Stomach (tissue), 8 donors: ENCODE measurements at regions not wholly inside any gene's neighbourhood (a gene's known extent, or its start where the extent isn't known, plus 50 kb on each side); places are given as distances from the start of the nearest gene placed in this dataset.

ENCODE experiments used
- DNase-seq, 2 donors: peaks; one replicate each; pipeline versions ENCODE4 v3.0.0 to v3.0.0-alpha.2; 2013 to 2019
- H3K27ac ChIP-seq, 5 donors: fragments of 200-600 bp in 4 of 5; sonication (generic) in 4 of 5; one replicate each; pipeline ENCODE4 v1.5.1; 2013 to 2019; ENCODE audit warnings: mild to moderate bottlenecking in 1 of 5, moderate library complexity in 1 of 5
- H3K27me3 ChIP-seq, 3 donors: fragments of 200-600 bp; sonication (generic); one replicate each; pipeline ENCODE4 v1.5.1; 2017 to 2019; ENCODE audit warnings: mixed run types in 1 of 3
- H3K36me3 ChIP-seq, 4 donors: fragments of 200-600 bp; sonication (generic); 1 replicate in 3 of 4; 2 replicates in 1 of 4; pipeline ENCODE4 v1.5.1; 2016 to 2019
- H3K4me1 ChIP-seq, 4 donors: fragments of 200-600 bp; sonication (generic); one replicate each; pipeline ENCODE4 v1.5.1; 2016 to 2019
- H3K4me3 ChIP-seq, 4 donors: fragments of 200-600 bp; sonication (generic) in 3 of 4; one replicate each; pipeline ENCODE4 v1.5.1; 2016 to 2019; ENCODE audit warnings: mild to moderate bottlenecking in 1 of 4
- H3K9me3 ChIP-seq, 4 donors: fragments of 200-600 bp; sonication (generic); one replicate each; pipeline ENCODE4 v1.5.1; 2016 to 2019
- EP300 ChIP-seq: sonication (generic); formaldehyde crosslinking; IDR thresholded peaks from one replicate; pipeline ENCODE4 v1.6.1; 2017; ENCODE audit warnings: antibody characterized with exemption
- POLR2A ChIP-seq, 4 donors: fragments of 450-650 bp; IDR thresholded peaks; one replicate each; pipeline ENCODE4 v1.6.1; 2016; ENCODE audit warnings: antibody characterized with exemption in 4 of 4, control low read depth in 2 of 4, mild to moderate bottlenecking in 1 of 4, moderate library complexity in 1 of 4
- POLR2AphosphoS5 ChIP-seq, 3 donors: sonication (generic); formaldehyde crosslinking; IDR thresholded peaks; one replicate each; pipeline ENCODE4 v1.6.1; 2016; ENCODE audit warnings: antibody characterized with exemption in 3 of 3
- WGBS, 5 donors: extraction: QIAGEN DNeasy Blood & Tissue Kit in 3 of 5; methylation state at CpG; one replicate each; pipeline versions ENCODE4 v1.1.5 to v1.1.7; 2013 to 2018; 5-methylcytosine and 5-hydroxymethylcytosine counted together
- intact Hi-C: fragments of 100-400 bp; cut with DNase I; formaldehyde crosslinking; loops from one replicate; pipeline ENCODE4 v1.15.1; 2023; ENCODE audit warnings: low total_unique reads
- TF ChIP-seq, protein P1 (sequence below), 7 experiments: fragments of 450-650 bp in 4 of 7; fragments of 200-600 bp in 3 of 7; sonication (generic) in 3 of 7; IDR thresholded peaks; one replicate each; pipeline ENCODE4 v1.5.1; 2016 to 2019; ENCODE audit warnings: antibody characterized with exemption in 7 of 7, control low read depth in 2 of 7, mild to moderate bottlenecking in 1 of 7
- donor health status: healthy with polysubstance abuse.
- donor health status: Bipolar disorder and iron deficiency.
- donor health status: healthy.

DNA sequence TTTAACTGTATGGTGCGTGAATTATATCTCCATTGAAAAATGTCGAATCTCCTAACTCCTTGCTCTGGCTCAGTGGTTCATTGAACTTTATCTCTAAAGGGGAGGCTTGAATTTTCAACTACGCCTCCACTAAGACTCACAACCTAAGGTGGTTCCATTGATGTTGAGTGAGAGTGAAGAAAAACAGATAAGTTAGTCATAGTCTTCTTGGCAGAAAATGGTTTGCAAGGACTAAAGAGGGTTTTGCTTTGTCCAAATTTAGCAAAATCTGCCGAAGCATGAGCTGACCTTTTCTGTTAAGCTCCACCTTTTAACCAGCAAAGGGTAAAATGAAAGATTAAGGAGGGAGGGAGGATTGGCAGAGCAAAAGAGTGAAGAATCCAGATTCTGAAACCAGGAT lies 290.2 kb upstream of the SPTLC3 start:
- Histone ChIP-seq H3K4me3 (no peak overlapping the region), H3K27me3 (no peaks in the 10 kb centered on the region), H3K4me1 (no peaks in the 10 kb centered on the region), H3K36me3 (no peaks in the 10 kb centered on the region), H3K9me3 (peaks cover 0 to 2% (median 0%) of the 10 kb centered on the region in 4 donors), H3K27ac (no peak overlapping the region)
- intact Hi-C loops = no loop called here
- WGBS, 5 donors = 63 to 68% (median 65%) methylated on average over 4 of the region's 4 CpGs
- no peak for TF ChIP-seq POLR2A (IDR thresholded peaks at IDR 0.05)
- TF ChIP-seq POLR2AphosphoS5 (IDR thresholded peaks at IDR 0.05) = no peak
- no peak for TF ChIP-seq EP300
- TF ChIP-seq, protein P1, sequence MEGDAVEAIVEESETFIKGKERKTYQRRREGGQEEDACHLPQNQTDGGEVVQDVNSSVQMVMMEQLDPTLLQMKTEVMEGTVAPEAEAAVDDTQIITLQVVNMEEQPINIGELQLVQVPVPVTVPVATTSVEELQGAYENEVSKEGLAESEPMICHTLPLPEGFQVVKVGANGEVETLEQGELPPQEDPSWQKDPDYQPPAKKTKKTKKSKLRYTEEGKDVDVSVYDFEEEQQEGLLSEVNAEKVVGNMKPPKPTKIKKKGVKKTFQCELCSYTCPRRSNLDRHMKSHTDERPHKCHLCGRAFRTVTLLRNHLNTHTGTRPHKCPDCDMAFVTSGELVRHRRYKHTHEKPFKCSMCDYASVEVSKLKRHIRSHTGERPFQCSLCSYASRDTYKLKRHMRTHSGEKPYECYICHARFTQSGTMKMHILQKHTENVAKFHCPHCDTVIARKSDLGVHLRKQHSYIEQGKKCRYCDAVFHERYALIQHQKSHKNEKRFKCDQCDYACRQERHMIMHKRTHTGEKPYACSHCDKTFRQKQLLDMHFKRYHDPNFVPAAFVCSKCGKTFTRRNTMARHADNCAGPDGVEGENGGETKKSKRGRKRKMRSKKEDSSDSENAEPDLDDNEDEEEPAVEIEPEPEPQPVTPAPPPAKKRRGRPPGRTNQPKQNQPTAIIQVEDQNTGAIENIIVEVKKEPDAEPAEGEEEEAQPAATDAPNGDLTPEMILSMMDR (IDR thresholded peaks at IDR 0.05) = no peak
- DNase-seq = no peak

DNA sequence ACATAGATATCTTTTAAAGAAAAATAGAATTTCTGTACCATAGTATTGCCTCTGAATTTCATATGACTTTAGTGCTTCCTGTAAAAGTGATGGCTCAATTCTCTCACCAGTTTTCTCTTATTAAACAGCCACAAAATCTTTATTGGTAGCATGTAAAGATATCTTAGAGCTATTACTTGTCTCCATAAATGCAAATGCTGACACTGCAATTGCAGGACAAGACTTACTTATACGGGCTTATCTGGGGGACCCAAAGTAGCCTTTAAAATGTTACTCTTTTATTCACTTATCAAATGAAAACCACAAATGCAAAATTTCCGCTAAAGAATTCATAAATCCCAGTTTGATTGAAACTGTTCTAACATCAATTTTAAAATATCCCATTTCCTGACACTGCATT lies 287.1 kb upstream of the SPTLC3 start:
- peaks cover 0 to 4% (median 0%) of the 10 kb centered on the region in 4 donors for H3K9me3 ChIP-seq
- WGBS, 5 donors = 46 to 67% (median 61%) methylated on average over 2 of the region's 2 CpGs
- intact Hi-C loops = no loop called here
- TF ChIP-seq, protein P1 (IDR thresholded peaks at IDR 0.05) = no peak
- TF ChIP-seq EP300 = no peak
- no peak for TF ChIP-seq POLR2AphosphoS5 (IDR thresholded peaks at IDR 0.05)
- no peak for TF ChIP-seq POLR2A (IDR thresholded peaks at IDR 0.05)
- no peak overlapping the region for H3K4me3 ChIP-seq
- no peaks in the 10 kb centered on the region for H3K4me1 ChIP-seq
- no peaks in the 10 kb centered on the region for H3K36me3 ChIP-seq
- no peaks in the 10 kb centered on the region for H3K27me3 ChIP-seq
- no peak for DNase-seq
- H3K27ac ChIP-seq = no peak overlapping the region

DNA sequence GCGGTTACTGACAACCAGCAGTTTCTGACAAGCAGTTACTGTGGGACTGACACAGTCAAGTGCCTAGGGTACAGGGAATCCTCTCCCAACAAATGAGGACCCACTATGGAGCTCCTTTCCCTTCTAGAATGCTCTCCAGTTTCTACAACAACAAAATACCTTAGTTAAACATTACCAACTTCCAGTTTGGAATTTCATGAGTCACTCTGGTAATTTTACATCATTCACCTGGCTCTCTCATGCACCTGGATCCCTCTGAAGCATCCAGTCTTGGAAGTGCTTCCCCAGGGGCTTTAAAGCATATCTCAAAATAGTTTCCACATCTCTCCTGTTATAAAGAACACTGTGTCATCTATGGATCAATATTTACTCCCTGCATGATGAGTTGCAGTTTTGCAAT lies 286.7 kb upstream of the SPTLC3 start:
- TF ChIP-seq EP300 (no peak), POLR2AphosphoS5 (IDR thresholded peaks at IDR 0.05) (no peak)
- intact Hi-C loops = no loop called here
- H3K27ac ChIP-seq = no peak overlapping the region
- H3K27me3 ChIP-seq = no peaks in the 10 kb centered on the region
- H3K9me3 ChIP-seq = peaks cover 0 to 4% (median 0%) of the 10 kb centered on the region in 4 donors
- 83 to 97% (median 94%) methylated on average over 1 of the region's 1 CpG for WGBS, 5 donors
- no peak overlapping the region for H3K4me3 ChIP-seq
- H3K4me1 ChIP-seq = no peaks in the 10 kb centered on the region
- DNase-seq = no peak
- no peaks in the 10 kb centered on the region for H3K36me3 ChIP-seq

DNA sequence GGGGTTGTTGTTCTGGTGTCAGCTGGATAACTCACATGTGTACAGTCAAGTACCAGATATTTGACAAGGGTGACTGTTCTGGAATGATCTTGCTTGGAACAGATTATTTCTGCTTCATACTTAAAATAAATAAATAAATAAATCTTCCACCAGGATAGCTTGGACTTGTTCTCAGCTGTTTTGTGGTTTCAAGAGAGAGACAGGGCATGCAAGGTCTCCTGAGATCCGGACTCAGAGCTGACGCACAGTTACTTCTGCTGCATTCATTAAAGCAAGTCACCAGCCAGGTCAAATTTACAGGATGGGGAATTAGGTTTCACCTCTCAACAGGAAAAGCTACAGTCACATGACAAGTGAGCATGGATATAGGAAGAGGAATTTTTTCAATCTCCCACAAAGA lies 285.0 kb upstream of the SPTLC3 start:
- no peaks in the 10 kb centered on the region for H3K36me3 ChIP-seq
- H3K27ac ChIP-seq = no peak overlapping the region
- no peak overlapping the region for H3K4me3 ChIP-seq
- H3K4me1 ChIP-seq = no peaks in the 10 kb centered on the region
- DNase-seq = no peak
- WGBS, 5 donors = 90 to 100% (median 93%) methylated on average over 2 of the region's 2 CpGs
- peaks cover 0 to 4% (median 0%) of the 10 kb centered on the region in 4 donors for H3K9me3 ChIP-seq
- H3K27me3 ChIP-seq = no peaks in the 10 kb centered on the region
- intact Hi-C loops = no loop called here
- TF ChIP-seq EP300 = no peak
- TF ChIP-seq, protein P1 (IDR thresholded peaks at IDR 0.05) = no peak
- TF ChIP-seq POLR2AphosphoS5 (IDR thresholded peaks at IDR 0.05) = no peak
- TF ChIP-seq POLR2A (IDR thresholded peaks at IDR 0.05) = no peak

DNA sequence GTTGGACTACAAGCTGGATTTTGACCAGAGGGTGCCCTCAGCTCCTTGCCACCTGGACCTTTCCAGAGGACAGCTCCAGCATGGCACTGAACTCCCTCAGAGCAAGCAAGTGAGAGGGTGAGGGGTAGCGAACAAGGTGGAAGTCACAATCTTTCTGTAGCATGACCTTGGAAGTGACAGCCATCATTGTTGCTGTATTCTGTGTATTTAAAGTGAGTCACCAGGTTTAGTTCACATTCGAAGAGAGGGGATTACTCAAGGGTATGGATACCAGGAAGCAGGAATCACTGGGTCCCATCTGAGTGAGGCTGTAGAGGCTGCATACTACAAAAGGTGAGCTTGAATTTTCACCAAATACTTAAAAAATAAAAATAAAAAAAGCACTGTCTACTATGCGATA lies 280.0 kb upstream of the SPTLC3 start:
- no peak overlapping the region for H3K4me3 ChIP-seq
- WGBS, 5 donors = 60 to 78% (median 68%) methylated on average over 3 of the region's 3 CpGs
- TF ChIP-seq, protein P1 (IDR thresholded peaks at IDR 0.05) = no peak
- TF ChIP-seq POLR2AphosphoS5 (IDR thresholded peaks at IDR 0.05) (no peak), EP300 (no peak), POLR2A (IDR thresholded peaks at IDR 0.05) (no peak)
- DNase-seq = no peak
- H3K9me3 ChIP-seq = peaks cover 0 to under 1% (median 0%) of the 10 kb centered on the region in 4 donors
- intact Hi-C loops = no loop called here
- H3K4me1 ChIP-seq = no peaks in the 10 kb centered on the region
- H3K36me3 ChIP-seq = no peaks in the 10 kb centered on the region
- H3K27ac ChIP-seq = no peak overlapping the region
- no peaks in the 10 kb centered on the region for H3K27me3 ChIP-seq
